K562 (cell line): ENCODE measurements at regions not wholly inside any gene's neighbourhood (a gene's known extent, or its start where the extent isn't known, plus 50 kb on each side); places are given as distances from the start of the nearest gene placed in this dataset.

Experiments
- ATAC-seq: fragments of 200-7000 bp; cut with Tn5 transposase; 3 replicates; pipeline ENCODE4 v1.9.1; 2020; ENCODE audit warnings: moderate library complexity
- BruUV-seq: library from RNA; stranded (reverse); fragments of 400-500 nt; replicated peaks from 2 replicates; lab custom pipeline; 2021; lab: Mats Ljungman, UMichigan
- CTCF ChIA-PET: fragments of 300-600 bp; formaldehyde crosslinking; extraction: SDS; loops from one replicate; lab custom pipeline; 2021; ENCODE audit warnings: low intra/inter-chr PET ratio; lab: Yijun Ruan, JAX
- POLR2A ChIA-PET: fragments of 300-600, 350-650 bp; sonication (Branson Sonifier 250); formaldehyde crosslinking; extraction: SDS; loops from one replicate; lab custom pipeline; 2021; ENCODE audit warnings: antibody characterized with exemption, inconsistent platforms; lab: Yijun Ruan, JAX
- DNase-seq, 4 experiments: peaks; one replicate each; pipeline versions ENCODE4 v3.0.0 to v3.0.0-alpha.2; 2011 to 2018; ENCODE audit warnings: low spot score in 3 of 4, mixed read lengths in 3 of 4; ENCODE audit errors: extremely low read depth in 1 of 4
- FAIRE-seq: peaks from 2 replicates; lab custom pipeline; 2011; peaks lifted over from hg19 to GRCh38; lab: Jason Lieb, UNC
- H2AFZ ChIP-seq: 2 replicates; pipeline ENCODE4 v1.6.0; 2011; ENCODE audit warnings: low read depth, low read length, control low read depth, inconsistent platforms
- H3K27ac ChIP-seq: fragments of 200-600 bp; 3 replicates; pipeline ENCODE4 v1.8.0; 2011; ENCODE audit warnings: low read depth, mild to moderate bottlenecking, control low read depth, inconsistent platforms, low read length, moderate library complexity, mixed read lengths; ENCODE audit errors: extremely low read depth
- H3K27me3 ChIP-seq, 2 experiments: fragments of 300-600 bp in 1 of 2; 2 replicates in 1 of 2; 3 replicates in 1 of 2; pipeline versions ENCODE4 v1.6.0 to v1.8.0; 2011; ENCODE audit warnings: inconsistent platforms in 2 of 2, low read length in 2 of 2, mild to moderate bottlenecking in 1 of 2, mixed read lengths in 1 of 2, moderate library complexity in 1 of 2; ENCODE audit not compliant: control insufficient read depth in 2 of 2, insufficient read depth in 2 of 2
- H3K36me3 ChIP-seq: fragments of 300-600 bp; 3 replicates; pipeline ENCODE4 v1.8.0; 2011; ENCODE audit warnings: mild to moderate bottlenecking, low read length, inconsistent platforms; ENCODE audit not compliant: control insufficient read depth, insufficient read depth
- H3K4me1 ChIP-seq, 2 experiments: fragments of 200-600 bp in 1 of 2; replicated peaks in 1 of 2; 2 replicates in 1 of 2; 3 replicates in 1 of 2; pipeline versions ENCODE4 v1.5.1 to v1.8.0; 2011; ENCODE audit warnings: inconsistent platforms in 2 of 2, low read length in 2 of 2, mild to moderate bottlenecking in 1 of 2, mixed read lengths in 1 of 2, moderate library complexity in 1 of 2; ENCODE audit not compliant: control insufficient read depth in 2 of 2, insufficient read depth in 2 of 2
- H3K4me2 ChIP-seq: 2 replicates; pipeline ENCODE4 v1.6.1; 2011; ENCODE audit warnings: low read length, control low read depth, inconsistent platforms, mixed read lengths; ENCODE audit not compliant: insufficient read depth
- H3K4me3 ChIP-seq: fragments of 200-600 bp; sonication (generic), shearing (Covaris generic); 2 replicates; pipeline ENCODE4 v1.5.1; 2016; ENCODE audit warnings: control low read depth, inconsistent platforms
- H3K79me2 ChIP-seq: fragments of 200-600 bp; 3 replicates; pipeline ENCODE4 v1.8.0; 2011; ENCODE audit warnings: low read length, inconsistent platforms; ENCODE audit not compliant: control insufficient read depth, insufficient read depth
- H3K9ac ChIP-seq, 2 experiments: 2 replicates each; pipeline versions ENCODE4 v1.6.0 to v1.6.1; 2011; ENCODE audit warnings: low read depth in 2 of 2, low read length in 2 of 2, control low read depth in 1 of 2, inconsistent platforms in 1 of 2, mild to moderate bottlenecking in 1 of 2, mixed read lengths in 1 of 2; ENCODE audit not compliant: insufficient read depth in 1 of 2
- H3K9me1 ChIP-seq: one replicate; pipeline ENCODE4 v1.6.0; 2011; ENCODE audit warnings: inconsistent platforms, mild to moderate bottlenecking, low read length, moderate library complexity; ENCODE audit not compliant: control insufficient read depth, insufficient read depth
- H3K9me3 ChIP-seq: replicated peaks from 2 replicates; pipeline ENCODE4 v1.5.1; 2011; ENCODE audit warnings: low read depth, low read length, inconsistent platforms; ENCODE audit not compliant: control insufficient read depth, insufficient read depth
- H4K20me1 ChIP-seq: replicated peaks from 2 replicates; pipeline ENCODE4 v1.6.1; 2011; ENCODE audit warnings: low read length, inconsistent platforms, mixed read lengths; ENCODE audit not compliant: control insufficient read depth, insufficient read depth
- ARID1B ChIP-seq: fragments of 450-650 bp; IDR thresholded peaks from 2 replicates; pipeline ENCODE4 v1.6.1; 2016; ENCODE audit warnings: antibody characterized with exemption, mild to moderate bottlenecking, inconsistent platforms
- BRD9 ChIP-seq: fragments of 450-650 bp; IDR thresholded peaks from 2 replicates; pipeline ENCODE4 v1.6.1; 2018; ENCODE audit warnings: low read depth; ENCODE audit not compliant: partially characterized antibody
- CBX2 ChIP-seq: fragments of 200-600 bp; sonication (generic); IDR thresholded peaks from one replicate; pipeline ENCODE4 v1.6.1; 2012; ENCODE audit warnings: mild to moderate bottlenecking, low read length, inconsistent platforms; ENCODE audit not compliant: insufficient read depth, poor library complexity, severe bottlenecking
- CCNT2 ChIP-seq: IDR thresholded peaks from 2 replicates; pipeline ENCODE4 v1.6.1; 2011; ENCODE audit warnings: borderline replicate concordance, low read depth, mild to moderate bottlenecking, moderate library complexity, mixed read lengths, low read length; ENCODE audit not compliant: insufficient read length; ENCODE audit errors: extremely low read depth
- ERF ChIP-seq: fragments of 450-650 bp; formaldehyde crosslinking; IDR thresholded peaks from 2 replicates; pipeline ENCODE4 v1.4.0; 2020; ENCODE audit warnings: mild to moderate bottlenecking, mixed read lengths
- HDAC3 ChIP-seq: fragments of 450-650 bp; IDR thresholded peaks from 2 replicates; pipeline ENCODE4 v1.6.1; 2018; ENCODE audit warnings: borderline replicate concordance, mild to moderate bottlenecking, moderate library complexity; ENCODE audit not compliant: partially characterized antibody
- HOXB6 ChIP-seq: fragments of 250-450 bp; sonication (Bioruptor Pico); IDR thresholded peaks from 2 replicates; pipeline ENCODE4 v1.5.1; 2022; ENCODE audit warnings: mild to moderate bottlenecking, borderline replicate concordance
- MAZ ChIP-seq, 2 experiments: fragments of 450-650 bp in 1 of 2; sonication (generic) in 1 of 2; formaldehyde crosslinking; IDR thresholded peaks in 1 of 2; conservative IDR thresholded peaks in 1 of 2; 2 replicates each; pipeline versions ENCODE4 v1.4.0 to v1.5.0; 2020; ENCODE audit warnings: mild to moderate bottlenecking in 1 of 2, missing genetic modification reagents in 1 of 2
- MTF1 ChIP-seq: fragments of 250-450 bp; sonication (Bioruptor Pico); IDR thresholded peaks from 2 replicates; pipeline ENCODE4 v1.9.0; 2021; ENCODE audit warnings: moderate library complexity, mild to moderate bottlenecking, inconsistent platforms, borderline replicate concordance
- NBN ChIP-seq: fragments of 450-650 bp; IDR thresholded peaks from 2 replicates; pipeline ENCODE4 v1.6.1; 2016; ENCODE audit warnings: low read depth, mild to moderate bottlenecking
- NFRKB ChIP-seq: fragments of 450-650 bp; IDR thresholded peaks from 2 replicates; pipeline ENCODE4 v1.6.1; 2016; ENCODE audit warnings: low read depth
- TCF3 ChIP-seq: sonication (generic); formaldehyde crosslinking; IDR thresholded peaks from 2 replicates; pipeline ENCODE4 v1.4.0; 2020; ENCODE audit warnings: mild to moderate bottlenecking, missing genetic modification reagents
- TFAM ChIP-seq: fragments of 250-450 bp; sonication (Bioruptor Pico); conservative IDR thresholded peaks from 2 replicates; pipeline ENCODE4 v1.5.0; 2021; ENCODE audit warnings: mild to moderate bottlenecking, moderate library complexity
- ZNF263 ChIP-seq: sonication (generic); formaldehyde crosslinking; IDR thresholded peaks from 2 replicates; pipeline ENCODE4 v1.8.0; 2022; ENCODE audit warnings: mild to moderate bottlenecking, missing genetic modification reagents, borderline replicate concordance
- ZNF512 ChIP-seq: IDR thresholded peaks from 2 replicates; pipeline ENCODE4 v1.6.1; 2016; ENCODE audit warnings: missing genetic modification characterization, missing compliant biosample characterization
- ZNF655 ChIP-seq: fragments of 250-450 bp; sonication (Bioruptor Pico); IDR thresholded peaks from 2 replicates; pipeline ENCODE4 v1.5.0; 2021
- ZSCAN29 ChIP-seq: fragments of 450-650 bp; IDR thresholded peaks from 2 replicates; pipeline ENCODE4 v1.6.1; 2017
- WGBS: fragments of 100-300 bp; shearing (Covaris generic); methylation state at CpG from one replicate; pipeline ENCODE4 v1.1.6; 2016; ENCODE audit warnings: low coverage, mixed read lengths; ENCODE audit not compliant: insufficient coverage; ENCODE audit errors: missing lambda C conversion rate; 5-methylcytosine and 5-hydroxymethylcytosine counted together
- in situ Hi-C: fragments of 300-500 bp; cut with MboI; formaldehyde crosslinking; loops from 4 replicates; pipeline ENCODE4 v1.15.0; 2018; ENCODE audit warnings: inconsistent platforms, mixed read lengths
- intact Hi-C: fragments of 100-400 bp; cut with micrococcal nuclease; formaldehyde crosslinking; loops from 2 replicates; pipeline ENCODE4 v1.14.2; 2022
- TF ChIP-seq, protein P1 (sequence below): fragments of 250-450 bp; sonication (Bioruptor Pico); IDR thresholded peaks from 2 replicates; pipeline ENCODE4 v1.8.0; 2022; ENCODE audit warnings: inconsistent platforms

DNA sequence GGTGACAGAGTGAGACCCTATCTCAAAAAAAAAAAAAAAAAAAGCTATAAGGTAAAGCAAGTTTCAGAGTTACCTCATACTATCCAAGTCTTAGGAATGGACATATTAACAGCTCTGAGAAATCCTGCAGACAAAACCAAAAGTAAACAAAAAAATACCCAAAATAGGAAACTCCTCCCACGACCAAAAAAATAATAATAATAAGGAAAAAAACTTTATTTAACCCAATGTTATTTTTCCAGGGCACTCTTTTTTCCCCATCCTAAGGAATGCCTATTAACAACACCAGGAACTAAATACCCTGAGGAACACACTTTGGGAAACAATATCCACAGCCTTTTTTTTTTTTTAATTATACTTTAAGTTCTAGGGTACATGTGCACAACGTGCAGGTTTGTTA lies 135.5 kb upstream of the CCND2 start (continued):
- no peak for TF ChIP-seq NFRKB

GRCh38 chr12:4137441-4137840 lies 136.1 kb upstream of the CCND2 start:
- Histone ChIP-seq H2AFZ (no peak overlapping the region), H3K9me3 (no peaks in the 10 kb centered on the region), H3K27ac (no peak overlapping the region), H3K4me3 (no peak overlapping the region), H3K9ac (no peak overlapping the region), H3K36me3 (no peaks in the 10 kb centered on the region), H4K20me1 (no peaks in the 10 kb centered on the region), H3K4me1 (peaks cover 0 to 1% of the 10 kb centered on the region in 2 experiments; a peak in 4 of 5 replicates), H3K79me2 (no peaks in the 10 kb centered on the region), H3K9me1 (no peaks in the 10 kb centered on the region), H3K27me3 (no peaks in the 10 kb centered on the region), H3K4me2 (no peak overlapping the region)
- BruUV-seq, result no TSS peak
- 73% methylated on average over 5 of the region's 5 CpGs for WGBS
- DNase-seq, result no peak
- no peak for FAIRE-seq
- intact Hi-C loops (no loop called here), in situ Hi-C loops (no loop called here)
- CTCF ChIA-PET, result no interaction called here
- ATAC-seq, result no peak
- POLR2A ChIA-PET, result interaction anchor here (0.7 kb wide), 1 partner anchor 229 kb away, joined by 3 read pairs; no protein-coding TSS in a partner anchor
- TF ChIP-seq ZNF263 (CRISPR knock-in tag), result no peak
- no peak for TF ChIP-seq ARID1B
- TF ChIP-seq HDAC3, result no peak
- TF ChIP-seq ZSCAN29, result no peak
- no peak for TF ChIP-seq TCF3 (CRISPR knock-in tag)
- TF ChIP-seq MAZ (CRISPR knock-in tag; conservative IDR thresholded peaks at IDR 0.05 in 1 of 2, IDR thresholded peaks at IDR 0.05 in 1 of 2), result no peak
- TF ChIP-seq ZNF512 (tag), result no peak
- TF ChIP-seq BRD9, result no peak
- no peak for TF ChIP-seq MTF1 (CRISPR knock-in tag)
- no peak for TF ChIP-seq TFAM
- no peak for TF ChIP-seq NBN
- TF ChIP-seq CBX2, result no peak
- TF ChIP-seq CCNT2, result no peak
- no peak for TF ChIP-seq ZNF655 (CRISPR knock-in tag)
- no peak for TF ChIP-seq ERF (CRISPR knock-in tag)
- TF ChIP-seq, protein P1, sequence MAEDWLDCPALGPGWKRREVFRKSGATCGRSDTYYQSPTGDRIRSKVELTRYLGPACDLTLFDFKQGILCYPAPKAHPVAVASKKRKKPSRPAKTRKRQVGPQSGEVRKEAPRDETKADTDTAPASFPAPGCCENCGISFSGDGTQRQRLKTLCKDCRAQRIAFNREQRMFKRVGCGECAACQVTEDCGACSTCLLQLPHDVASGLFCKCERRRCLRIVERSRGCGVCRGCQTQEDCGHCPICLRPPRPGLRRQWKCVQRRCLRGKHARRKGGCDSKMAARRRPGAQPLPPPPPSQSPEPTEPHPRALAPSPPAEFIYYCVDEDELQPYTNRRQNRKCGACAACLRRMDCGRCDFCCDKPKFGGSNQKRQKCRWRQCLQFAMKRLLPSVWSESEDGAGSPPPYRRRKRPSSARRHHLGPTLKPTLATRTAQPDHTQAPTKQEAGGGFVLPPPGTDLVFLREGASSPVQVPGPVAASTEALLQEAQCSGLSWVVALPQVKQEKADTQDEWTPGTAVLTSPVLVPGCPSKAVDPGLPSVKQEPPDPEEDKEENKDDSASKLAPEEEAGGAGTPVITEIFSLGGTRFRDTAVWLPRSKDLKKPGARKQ (CRISPR knock-in tag), result no peak
- TF ChIP-seq HOXB6 (CRISPR knock-in tag), result no peak
